HepG2 (cell line): ENCODE measurements at regions not wholly inside any gene's neighbourhood (a gene's known extent, or its start where the extent isn't known, plus 50 kb on each side); places are given as distances from the start of the nearest gene placed in this dataset.

ENCODE experiments used
- CEBPG ChIP-seq: IDR thresholded peaks from 2 replicates; pipeline ENCODE4 v1.6.1; 2016
- CTCF ChIP-seq: sonication (generic); formaldehyde crosslinking; IDR thresholded peaks from 2 replicates; pipeline ENCODE4 v1.5.0; 2020; ENCODE audit warnings: mild to moderate bottlenecking, missing genetic modification reagents, moderate library complexity
- EZH2 ChIP-seq: conservative IDR thresholded peaks from 2 replicates; pipeline ENCODE4 v1.6.1; 2012; ENCODE audit warnings: mild to moderate bottlenecking, low read depth, low read length, moderate library complexity
- PRMT3 ChIP-seq: sonication (generic); formaldehyde crosslinking; IDR thresholded peaks from 2 replicates; pipeline ENCODE4 v1.8.1; 2022; ENCODE audit warnings: low read depth, mild to moderate bottlenecking, moderate library complexity, missing genetic modification reagents, borderline replicate concordance
- ZNF484 ChIP-seq: sonication (generic); formaldehyde crosslinking; IDR thresholded peaks from 2 replicates; pipeline ENCODE4 v1.5.1; 2020; ENCODE audit warnings: mild to moderate bottlenecking, low read depth, missing genetic modification reagents, borderline replicate concordance
- ZNF512 ChIP-seq: sonication (generic); formaldehyde crosslinking; IDR thresholded peaks from 2 replicates; pipeline ENCODE4 v1.4.0; 2020; ENCODE audit warnings: mild to moderate bottlenecking, missing genetic modification reagents
- ZNF615 ChIP-seq: sonication (generic); formaldehyde crosslinking; IDR thresholded peaks from 2 replicates; pipeline ENCODE4 v1.5.0; 2020; ENCODE audit warnings: mild to moderate bottlenecking, missing genetic modification reagents, borderline replicate concordance
- ZNF704 ChIP-seq: sonication (generic); formaldehyde crosslinking; IDR thresholded peaks from 2 replicates; pipeline ENCODE4 v1.8.1; 2023; ENCODE audit warnings: mild to moderate bottlenecking, inconsistent platforms, moderate library complexity, missing genetic modification reagents, borderline replicate concordance

GRCh38 chr1:42006836-42007235, 88.1 kb upstream of the HIVEP3 start:
- TF ChIP-seq ZNF512 (no peak), CTCF (CRISPR knock-in tag) (no peak), ZNF704 (CRISPR knock-in tag) (no peak), ZNF615 (no peak), PRMT3 (CRISPR knock-in tag) (no peak), ZNF484 (no peak), CEBPG (CRISPR knock-in tag) (no peak), EZH2 (no peak)
